Stimulated activated naive CD8-positive, alpha-beta T cell treated with anti-CD3 and anti-CD28 coated beads, Interleukin-15, Interleukin-2, amounts not matched to agents 100 U/mL and 50 U/mL, for 24 hours (primary cell): ENCODE measurements at regions not wholly inside any gene's neighbourhood (a gene's known extent, or its start where the extent isn't known, plus 50 kb on each side); places are given as distances from the start of the nearest gene placed in this dataset.
"Not testable (repeated sequence)": the region's sequence is repeated elsewhere in the genome, so short reads cannot be mapped to it uniquely, and the experiment has no call there.

ENCODE experiments used
- ATAC-seq: fragments of 150-1000 bp; cut with Tn5 transposase; one replicate; pipeline ENCODE4 v1.10.0; 2021
- DNase-seq: peaks from one replicate; pipeline ENCODE4 v3.0.0; 2021

DNA sequence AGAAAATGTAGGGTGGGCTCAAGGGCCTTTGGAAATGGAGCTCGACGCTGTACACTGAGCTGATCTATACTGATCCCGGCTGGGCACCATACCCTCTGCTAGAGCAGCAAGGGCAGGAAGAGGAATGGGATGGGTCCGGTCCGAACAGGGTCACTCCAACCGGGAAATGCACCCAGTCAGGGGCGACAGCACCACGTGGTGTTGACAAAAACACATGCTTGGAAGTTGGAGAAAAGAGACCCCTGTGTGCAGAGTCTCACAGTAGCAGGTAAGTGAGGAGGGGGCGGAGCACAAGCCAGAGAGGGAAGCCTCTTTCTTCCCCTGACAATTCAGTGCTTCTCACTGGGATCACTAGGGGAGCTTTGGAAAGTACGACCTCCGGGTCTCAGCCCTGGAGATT lies 84.1 kb upstream of the ASB18 start:
- no peak for ATAC-seq

DNA sequence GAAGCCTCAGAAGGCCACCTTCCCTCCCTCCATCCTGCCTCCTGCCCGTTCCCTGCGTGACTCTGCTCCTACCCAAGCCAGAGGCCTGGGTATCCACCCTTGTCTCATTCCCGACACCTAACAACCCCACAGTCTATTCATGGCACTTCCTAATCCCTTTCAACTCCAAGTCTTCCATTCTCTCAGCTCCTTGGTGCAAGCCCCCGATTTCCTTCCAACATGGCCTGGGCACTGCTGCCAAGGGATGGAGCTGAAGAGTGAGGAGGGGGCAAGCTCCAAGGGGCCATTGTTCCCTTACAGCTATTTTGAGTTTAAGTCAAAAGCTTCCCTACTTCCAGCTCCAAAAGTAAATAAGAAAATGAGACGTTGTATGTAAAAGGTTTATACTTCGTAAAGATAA lies 84.8 kb upstream of the ASB18 start:
- DNase-seq, result no peak
- ATAC-seq, result no peak

More for the DNA sequence above, 84.1 kb upstream of the ASB18 start:
- DNase-seq, result no peak

DNA sequence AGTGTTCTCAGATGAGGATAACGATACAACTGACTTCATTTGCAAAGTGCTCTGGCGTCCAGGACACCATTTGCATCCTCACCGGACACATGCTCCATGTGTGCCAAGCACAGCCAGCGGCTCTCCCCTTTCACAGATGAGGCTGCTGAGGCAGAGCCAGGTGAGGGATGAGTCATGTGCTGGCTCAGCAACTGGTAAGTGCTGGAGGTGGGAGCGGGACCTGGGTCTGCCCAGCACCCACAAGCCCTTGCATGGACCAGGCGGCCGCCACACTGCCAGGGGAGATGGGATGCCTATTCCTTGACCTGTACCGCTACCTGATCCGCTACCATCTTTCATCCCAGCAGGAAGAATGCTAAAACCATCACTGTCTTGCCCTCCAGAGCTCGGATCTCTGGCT lies 86.2 kb upstream of the ASB18 start:
- no peak for DNase-seq
- ATAC-seq, result no peak

DNA sequence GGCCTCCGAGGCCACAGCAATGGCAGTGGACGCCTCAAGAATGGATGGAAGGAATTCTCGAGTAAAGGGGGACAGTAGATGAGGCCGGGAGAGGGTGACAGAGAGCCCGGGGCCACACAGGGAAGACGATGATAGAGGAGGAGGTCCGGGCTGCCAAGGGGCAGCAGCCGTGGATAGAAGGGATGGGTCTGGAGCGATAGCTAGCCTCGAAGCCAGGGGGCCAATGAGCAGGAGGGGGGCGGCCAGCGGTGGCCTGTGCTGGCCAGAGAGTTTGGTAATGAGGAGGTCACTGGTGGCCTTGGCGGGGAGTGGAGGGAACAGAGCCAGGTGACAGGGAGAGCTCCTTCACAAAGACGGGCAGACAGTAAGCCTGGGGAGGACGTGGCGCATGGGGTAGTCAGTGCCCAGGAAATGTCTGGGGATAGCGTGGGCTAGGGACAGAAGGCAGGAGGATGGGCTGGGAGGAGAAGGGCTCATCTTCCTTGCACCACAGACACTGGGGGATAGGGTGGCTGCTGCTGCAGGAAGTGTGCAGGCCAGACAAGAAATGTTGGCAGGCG lies 87.8 kb upstream of the ASB18 start:
- no peak for DNase-seq
- no peak for ATAC-seq

DNA sequence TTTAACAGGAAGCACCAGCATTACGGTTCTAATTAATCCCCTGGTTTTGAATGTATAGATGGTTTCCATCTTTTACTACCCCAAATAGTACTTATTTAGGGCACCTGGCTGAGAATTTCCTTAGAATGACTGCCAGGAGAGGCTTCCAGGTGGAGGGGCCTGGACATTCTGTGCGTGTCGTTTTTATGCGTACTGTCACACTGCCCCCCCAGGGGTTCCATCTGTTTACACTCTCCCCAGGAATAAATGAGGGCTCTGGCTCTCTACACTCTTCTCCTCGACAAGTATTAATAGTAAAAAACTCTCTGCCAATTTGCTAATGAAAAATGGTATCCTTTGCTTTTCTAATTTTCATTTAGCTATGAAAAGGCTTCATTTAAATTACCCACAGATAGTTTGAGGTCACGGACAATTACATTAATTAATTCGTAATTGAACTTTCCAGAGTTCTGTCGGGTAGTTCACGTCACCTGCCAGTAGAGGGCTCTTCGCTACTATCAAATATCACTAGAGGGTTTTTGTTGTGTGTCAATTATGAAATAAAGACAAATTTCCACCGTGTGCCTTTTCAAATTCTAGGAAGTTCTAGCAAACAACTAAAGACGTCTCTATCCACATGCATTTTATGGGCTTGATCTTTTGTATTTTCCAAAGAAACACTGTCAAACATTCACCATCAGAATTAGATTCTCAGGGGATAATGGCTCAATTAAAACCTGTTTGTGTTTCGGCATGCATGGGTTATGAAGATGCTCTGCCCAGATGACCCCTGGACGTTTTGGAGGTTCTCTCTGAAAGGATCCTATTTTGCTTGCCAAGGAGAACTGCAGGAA lies 88.8 kb upstream of the ASB18 start:
- ATAC-seq (no peak), DNase-seq (no peak)

DNA sequence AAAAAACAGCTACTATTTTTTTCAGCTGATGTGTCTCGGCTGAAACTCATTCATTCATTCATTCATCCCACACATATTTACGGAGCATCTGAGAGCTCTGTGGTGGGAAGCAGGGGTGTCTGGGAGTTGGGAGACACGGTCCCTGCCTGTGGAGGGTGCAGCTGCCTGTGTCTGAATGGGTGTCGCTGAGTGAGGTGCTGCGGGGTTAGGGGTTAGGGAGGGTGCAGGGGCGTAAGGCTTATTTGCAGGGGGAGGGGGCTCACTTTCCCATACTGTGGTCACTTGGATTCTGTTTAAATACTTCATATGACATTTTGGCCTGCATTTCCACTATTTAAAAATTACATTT lies 89.4 kb upstream of the ASB18 start:
- no peak for DNase-seq
- no peak for ATAC-seq

DNA sequence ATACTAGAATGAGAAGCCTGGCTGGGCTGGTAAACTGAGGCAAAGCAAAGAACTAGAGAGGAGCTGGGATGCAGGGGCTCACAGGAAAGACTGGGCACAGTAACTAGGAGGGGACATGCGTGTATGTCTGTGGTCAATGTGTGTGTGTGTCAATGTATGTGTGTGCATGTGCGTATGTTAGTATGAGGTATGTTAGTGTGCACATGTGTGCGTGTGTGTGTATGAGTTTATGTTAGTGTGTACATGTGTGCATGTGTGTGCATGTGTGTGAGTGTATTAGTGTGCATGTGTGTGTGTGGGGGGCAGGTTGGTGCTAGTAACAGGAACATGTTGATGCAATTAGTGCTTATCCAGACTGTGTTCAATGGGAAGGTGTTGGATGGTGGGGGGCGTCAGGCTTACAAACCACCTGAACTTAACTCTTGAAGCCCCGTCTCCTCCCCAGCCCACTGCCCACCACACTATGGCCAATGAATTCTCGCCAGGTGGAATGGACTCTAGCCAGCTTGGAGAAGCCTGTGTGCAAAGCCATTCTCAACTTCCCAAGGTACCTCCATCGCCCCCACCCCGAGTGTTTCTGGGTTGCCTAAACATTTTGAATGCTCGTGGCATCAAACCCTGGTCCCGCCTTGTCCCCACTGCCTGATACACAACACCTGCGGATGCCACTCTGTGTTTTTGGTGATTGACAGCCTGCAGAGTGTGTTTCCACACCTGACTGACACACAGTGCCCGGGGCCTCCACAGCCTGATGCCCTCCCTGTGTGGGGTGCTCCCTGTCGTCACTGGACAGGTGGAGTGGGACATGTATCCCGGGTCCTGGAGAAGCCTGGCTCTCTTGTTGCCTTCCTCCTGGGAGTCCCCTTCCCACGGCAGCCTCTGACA lies 90.1 kb upstream of the ASB18 start:
- ATAC-seq, result no peak
- no peak for DNase-seq

DNA sequence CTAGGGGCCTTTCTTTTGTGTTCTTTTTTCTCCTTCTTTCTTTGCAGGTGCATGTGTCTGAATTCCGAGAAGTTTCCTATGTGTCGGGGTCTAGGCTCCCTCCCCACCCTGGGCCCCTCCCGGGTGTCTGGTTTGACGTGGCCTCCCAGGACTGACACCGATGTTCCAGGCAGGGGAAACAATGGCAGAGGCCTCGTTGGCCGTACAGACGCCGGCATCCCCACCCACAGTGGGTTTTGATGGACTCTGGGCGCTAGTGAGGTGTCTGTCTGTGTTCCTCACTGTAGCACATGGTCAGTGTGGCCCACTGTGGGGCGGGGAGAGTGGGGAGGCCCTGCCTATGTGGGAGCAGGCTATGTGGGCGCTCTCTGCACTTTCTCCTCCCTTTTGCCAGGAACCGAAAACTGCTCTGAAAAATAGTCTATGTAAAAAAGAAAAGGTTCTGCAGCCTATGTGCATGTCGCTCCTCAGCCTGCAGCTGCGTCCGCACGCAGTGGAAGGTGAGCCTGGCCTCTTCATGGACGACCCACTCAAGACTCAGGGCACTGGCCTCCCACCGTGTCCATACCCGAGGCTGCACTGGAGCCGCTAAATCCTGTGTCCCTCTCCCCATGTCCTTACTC lies 90.9 kb upstream of the ASB18 start:
- no peak for ATAC-seq
- DNase-seq, result no peak

DNA sequence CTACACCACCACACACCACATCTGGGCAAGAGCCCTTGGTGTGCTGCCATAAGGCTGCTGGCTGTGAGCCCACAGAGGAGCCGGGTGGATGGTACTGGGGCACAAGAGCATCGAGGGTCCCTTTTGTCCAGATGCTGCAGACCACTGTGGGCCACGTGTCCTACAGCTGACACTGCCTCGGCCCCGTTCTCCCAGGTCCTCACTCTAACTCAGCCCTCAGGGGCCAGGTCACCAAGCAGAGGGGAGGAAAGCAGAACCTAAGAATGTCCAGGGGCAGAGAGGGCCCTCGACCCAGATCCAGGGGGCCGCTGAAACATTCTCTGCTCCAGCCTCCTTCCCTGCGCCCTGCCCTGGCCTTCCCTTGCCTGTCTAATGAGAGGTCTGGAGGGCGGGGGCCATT lies 91.7 kb upstream of the ASB18 start:
- ATAC-seq, result no peak
- DNase-seq, result no peak

DNA sequence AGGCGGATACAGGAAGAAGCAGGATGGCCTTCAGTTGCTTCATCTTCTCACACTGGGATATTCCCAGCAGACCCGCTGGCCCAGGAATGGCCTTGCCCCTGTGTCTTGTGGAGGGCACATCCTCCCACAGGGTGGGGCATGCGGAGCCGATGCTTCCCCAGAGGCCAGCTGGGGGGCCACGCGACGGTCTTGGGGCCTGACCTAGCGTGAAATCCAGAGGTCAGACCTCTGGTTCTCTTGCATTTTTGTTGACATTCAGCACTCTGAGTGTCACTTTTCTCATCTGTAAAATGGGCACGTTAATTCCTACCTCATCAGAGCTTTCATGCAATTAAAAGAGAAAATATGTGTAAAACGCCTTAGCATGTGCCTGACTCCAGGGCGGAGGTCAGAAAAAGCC lies 92.1 kb upstream of the ASB18 start:
- ATAC-seq, DNase-seq: not testable (repeated sequence)

DNA sequence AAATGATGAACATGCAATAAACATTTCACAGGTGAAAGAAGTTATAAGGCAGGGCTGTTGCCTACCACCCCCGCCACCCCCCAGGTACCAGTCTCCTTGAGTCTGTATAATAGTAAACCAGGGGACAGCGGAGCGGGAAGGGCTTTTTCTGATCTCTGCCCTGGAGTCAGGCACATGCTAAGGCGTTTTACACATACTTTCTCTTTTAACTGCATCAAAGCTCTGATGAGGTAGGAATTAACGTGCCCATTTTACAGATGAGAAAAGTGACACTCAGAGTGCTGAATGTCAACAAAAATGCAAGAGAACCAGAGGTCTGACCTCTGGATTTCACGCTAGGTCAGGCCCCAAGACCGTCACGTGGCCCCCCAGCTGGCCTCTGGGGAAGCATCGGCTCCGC lies 94.3 kb upstream of the ASB18 start:
- not testable (repeated sequence) for DNase-seq, ATAC-seq

DNA sequence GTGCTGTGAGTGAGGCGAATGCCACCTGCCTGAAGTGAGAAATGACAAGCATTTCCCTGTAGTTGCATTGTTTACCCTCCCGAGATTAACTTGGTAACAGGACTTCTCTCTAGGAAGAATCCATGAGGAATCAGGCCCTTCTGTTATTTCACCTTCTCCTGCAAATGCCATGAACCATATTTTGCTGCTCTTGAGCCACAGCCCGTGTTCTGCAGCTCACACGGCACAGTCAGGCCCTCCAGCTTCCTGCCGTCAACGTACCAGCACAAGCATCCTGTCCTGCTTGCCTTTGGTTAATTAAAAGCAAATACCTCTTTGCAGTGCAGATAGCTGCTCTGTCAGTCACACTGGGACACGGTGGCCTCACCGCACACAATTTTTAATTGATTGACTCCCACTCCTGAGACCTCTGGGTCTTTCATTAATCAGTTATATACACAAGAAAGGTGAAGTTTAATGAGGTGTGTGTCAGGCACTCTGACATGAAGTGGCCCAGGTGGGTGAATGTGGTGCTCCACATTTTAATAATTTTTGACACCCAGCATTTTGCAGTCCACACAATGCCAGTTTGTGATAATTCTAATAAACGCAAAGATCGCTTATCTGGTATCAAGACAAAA lies 95.3 kb upstream of the ASB18 start:
- no peak for DNase-seq
- ATAC-seq, result no peak

DNA sequence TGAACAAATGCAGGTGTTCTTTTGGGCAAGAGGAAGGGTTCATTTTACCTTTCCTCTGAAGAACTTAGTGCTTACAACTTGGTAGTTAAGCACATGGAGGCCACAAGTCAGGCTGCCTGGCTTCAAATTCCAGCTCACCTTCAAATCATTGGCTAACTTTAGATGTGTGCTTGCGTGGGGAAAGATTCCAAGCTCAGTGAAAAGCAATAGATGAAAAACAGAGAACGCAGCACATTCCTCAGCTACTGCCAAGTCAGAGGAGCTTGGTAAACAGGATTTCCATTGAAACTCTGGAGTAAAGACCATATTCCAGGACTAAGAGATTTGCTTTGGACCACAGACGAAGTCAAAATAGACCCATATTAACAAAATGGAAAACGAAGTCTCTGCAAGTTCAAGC lies 96.3 kb upstream of the ASB18 start:
- DNase-seq (no peak), ATAC-seq (no peak)

DNA sequence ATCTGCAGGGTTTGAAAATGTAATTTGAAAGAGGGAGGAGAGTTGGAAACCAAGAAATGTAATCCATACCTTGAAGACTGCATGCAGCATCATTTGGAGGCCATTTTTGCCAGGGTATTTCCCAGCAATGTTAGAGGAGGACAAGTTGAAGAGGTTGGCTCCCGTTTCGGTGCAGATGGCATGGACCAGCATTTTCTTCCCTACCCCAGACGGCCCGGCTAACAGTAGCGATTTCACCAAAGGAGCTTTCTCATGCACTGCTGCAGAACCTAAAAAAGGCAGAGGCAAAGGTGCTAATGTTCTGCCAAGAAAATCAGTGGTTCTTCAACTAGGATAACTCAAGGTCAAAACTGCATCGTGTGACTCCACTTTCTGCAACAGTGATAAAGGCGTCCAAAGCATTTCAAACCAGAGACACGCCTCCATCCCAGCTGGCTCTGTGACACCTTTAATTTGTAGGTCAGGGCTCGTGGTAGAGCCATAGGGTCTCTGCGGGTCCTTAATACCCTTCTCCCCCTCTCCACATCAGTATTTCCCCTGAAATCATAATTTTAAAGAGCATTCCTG lies 99.6 kb upstream of the ASB18 start:
- ATAC-seq (no peak), DNase-seq (no peak)

DNA sequence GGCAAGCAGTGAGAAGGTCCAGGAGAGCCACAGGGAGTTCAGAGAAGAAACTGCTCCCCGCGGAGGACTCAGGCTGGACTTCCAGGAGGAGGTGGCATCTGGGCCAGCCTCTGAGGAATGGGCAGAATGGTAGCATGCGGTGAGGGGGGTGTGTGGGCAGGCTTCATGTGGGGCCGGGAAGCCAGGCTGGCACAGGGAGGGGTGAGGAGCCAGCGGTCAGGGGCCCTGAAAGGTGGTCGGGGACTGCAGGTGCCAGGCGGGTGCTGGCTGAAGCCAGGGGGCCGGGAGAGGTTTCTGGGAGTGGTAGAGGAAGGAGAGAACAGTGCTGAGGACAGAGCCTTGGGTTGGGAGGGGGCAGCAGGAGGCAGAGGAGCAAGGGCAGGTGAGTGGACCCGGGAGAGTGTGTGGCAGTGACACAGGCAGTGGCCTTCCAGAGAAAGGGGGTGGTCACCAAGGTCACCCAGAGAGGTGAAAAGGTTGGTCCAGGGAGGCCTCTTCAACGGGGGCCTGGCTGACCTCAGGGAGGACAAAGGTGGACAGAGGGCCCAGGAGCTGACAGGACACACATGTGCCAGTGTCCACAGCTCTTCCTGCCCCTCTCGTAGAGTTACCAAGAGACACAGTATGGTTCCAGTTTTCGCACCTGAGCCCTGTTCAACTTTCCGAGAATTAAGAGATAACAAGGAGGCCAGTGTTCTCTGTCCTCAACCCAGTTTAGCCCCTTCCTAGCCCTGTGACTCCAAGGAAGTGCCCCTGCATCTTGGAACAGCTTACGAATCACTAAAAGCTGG lies 101.2 kb upstream of the ASB18 start:
- ATAC-seq (peak; percentile 2), DNase-seq (no peak)

DNA sequence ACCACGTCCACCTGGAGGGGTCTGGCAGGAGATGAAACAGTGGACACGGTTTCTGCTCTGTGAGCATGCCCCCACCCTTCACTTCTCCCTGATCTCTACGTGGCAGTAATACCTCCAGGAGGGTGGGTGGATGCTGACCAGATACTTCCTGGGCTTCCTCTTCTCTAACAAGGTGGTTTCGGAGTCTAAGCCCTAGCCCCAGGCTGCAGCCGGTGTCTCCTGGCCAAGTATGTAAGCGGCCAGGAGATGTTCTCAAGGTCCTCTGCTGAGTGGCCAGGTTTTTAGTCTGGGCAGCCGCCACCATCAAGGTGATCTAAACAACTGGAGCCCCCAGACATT lies 101.8 kb upstream of the ASB18 start:
- ATAC-seq, result peak; percentile 21
- DNase-seq, result no peak

DNA sequence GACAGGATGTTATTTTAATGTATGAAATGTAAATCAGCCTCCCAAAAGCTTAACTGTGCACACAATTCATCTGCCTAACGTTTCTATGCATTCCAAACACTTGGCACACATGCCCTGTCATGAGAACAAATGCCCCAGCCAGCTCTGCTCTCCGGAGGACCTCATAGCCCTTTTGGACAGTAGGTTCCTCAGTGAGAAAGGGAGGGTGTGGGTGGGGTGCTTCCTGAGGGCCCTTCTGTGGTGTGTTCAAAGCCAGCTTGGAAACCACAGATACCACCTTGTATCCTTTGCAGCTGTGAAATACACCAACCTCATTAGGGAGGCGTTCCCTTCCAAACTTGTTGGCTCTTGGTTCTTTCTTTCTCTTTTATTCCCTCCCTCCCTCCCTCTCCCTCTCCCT lies 102.2 kb upstream of the ASB18 start:
- DNase-seq (peak; percentile 37), ATAC-seq (peak; percentile 85)

DNA sequence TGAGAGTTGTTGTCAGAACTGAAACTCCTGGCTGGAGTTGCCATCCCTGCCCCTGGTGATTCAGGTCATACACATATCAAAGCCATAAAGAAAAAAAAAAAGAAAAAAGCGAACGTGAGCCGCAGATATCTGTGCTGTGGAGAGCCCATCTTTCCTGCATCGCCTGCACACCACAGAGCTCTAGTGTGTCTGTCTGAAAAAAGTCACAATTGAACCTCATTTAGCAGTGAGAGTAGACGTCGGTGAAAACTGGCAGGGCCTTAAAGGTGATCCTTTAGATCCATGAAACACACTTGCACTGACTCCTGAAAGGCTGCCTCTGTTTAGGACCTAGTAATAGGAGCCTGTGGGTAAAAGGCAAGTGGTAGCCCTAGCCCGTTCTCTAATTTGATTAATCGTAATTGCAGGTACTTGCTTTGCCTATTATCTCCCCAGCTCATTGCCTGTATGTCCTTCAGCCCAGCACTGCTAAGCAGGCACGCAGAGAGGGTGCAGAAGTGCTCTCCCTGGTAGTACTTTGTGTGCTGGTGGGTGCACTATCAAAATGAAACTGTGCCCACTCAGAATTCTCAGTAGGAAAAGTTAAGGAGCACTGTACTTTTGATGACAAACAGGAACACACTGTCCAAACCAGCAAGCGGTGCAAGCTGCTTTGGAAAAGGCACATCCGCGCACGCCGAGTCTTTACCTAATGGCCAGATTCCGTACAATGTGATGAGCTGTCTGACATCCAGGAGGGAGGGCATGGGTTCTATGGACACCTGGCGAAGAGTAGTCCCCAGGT lies 103.5 kb upstream of the ASB18 start:
- ATAC-seq (no peak), DNase-seq (no peak)

DNA sequence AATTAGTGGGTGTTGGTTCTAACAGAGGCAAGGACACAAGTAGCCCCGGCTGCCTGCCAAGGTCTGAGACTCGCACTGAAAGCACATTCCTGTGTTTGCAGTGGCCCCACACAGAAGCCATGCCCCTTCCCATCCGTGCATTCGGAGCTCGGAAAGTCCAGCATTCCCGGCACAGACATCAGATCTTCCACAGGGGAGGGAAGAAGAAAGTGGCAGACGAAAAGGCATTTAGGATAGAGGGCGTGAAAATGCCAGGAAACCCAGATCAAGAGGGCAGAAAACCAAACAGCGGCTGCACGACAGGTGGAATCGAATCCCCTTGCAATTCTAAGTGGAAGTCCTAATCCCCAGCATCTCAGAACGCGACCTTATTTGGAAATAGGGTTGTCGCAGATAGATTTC lies 105.5 kb upstream of the ASB18 start:
- DNase-seq (no peak), ATAC-seq (no peak)

DNA sequence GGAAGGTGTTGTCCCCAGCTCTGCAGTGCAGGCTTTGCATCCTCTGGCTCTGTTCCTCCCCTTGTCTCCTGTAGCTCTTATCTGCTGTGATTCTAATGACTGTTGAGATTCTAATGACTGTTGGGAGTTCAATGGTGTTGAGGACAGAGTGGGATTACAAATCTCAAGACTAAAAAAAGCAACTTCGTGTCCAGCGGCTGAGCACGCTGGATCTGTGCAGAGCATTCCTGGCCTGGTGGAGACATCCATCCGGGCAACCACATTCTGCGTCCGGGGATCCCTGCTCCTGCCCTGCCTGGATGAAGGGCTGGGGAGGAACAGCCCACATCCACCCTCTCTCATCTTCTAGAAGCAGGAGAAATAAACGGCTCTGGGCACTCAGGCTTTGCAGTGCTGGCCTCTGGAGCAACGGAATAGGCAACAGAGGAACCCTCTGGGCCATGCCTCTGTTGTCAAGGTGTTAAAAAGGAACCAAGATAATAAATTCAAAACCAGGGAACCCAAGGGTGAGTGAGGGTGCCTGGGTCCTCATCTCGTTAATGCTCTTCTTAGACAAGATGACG lies 106.7 kb upstream of the ASB18 start:
- no peak for DNase-seq
- ATAC-seq, result no peak
